ENCODE measurements at regions not wholly inside any gene's neighbourhood (a gene's known extent, or its start where the extent isn't known, plus 50 kb on each side); places are given as distances from the start of the nearest gene placed in this dataset.

GRCh38 chrX:121260596-121261240 is 213.3 kb downstream of the GLUD2 start:
- H3K36me3 Mint-ChIP-seq (ENCODE audit: insufficient read depth, unreplicated experiment), result no peaks in the 10 kb centered on the region
- CTCF ChIA-PET, result no interaction called here
- TF ChIP-seq CTCF (IDR thresholded peaks at IDR 0.05; ENCODE audit: unreplicated experiment), result no peak
- BruUV-seq (replicated peaks), result no TSS peak
- no peaks in the 10 kb centered on the region for H3K27me3 Mint-ChIP-seq (ENCODE audit: unreplicated experiment)
- no peak overlapping the region for H3K4me3 Mint-ChIP-seq (ENCODE audit: low read depth, unreplicated experiment)
- no peaks in the 10 kb centered on the region for H3K4me1 Mint-ChIP-seq (ENCODE audit: low read depth, unreplicated experiment)
- H3K9me3 Mint-ChIP-seq (ENCODE audit: low read depth, unreplicated experiment), result no peaks in the 10 kb centered on the region
- intact Hi-C loops (cut with micrococcal nuclease; ENCODE audit: unreplicated experiment), result no loop called here
- no peak for DNase-seq
- no peak overlapping the region for H3K27ac Mint-ChIP-seq (ENCODE audit: unreplicated experiment)

DNA sequence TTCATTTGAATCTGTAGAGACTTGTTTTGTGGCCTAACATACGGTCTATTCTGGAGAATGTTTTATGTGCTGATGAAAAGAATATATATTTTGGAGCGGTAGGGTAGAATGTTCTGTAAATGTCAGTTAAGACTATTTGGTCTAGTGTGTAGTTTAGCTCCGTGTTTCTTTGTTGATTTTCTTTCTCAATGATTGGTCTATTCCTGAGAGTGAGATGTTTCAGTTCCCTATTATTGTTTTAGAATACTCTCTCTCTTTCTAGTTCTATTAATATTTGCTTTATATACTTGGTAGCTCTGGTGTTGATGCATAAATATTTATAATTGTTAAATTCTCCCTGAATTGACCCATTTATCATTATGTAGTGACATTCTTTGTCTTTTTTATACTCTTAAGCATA is 236.5 kb downstream of the GLUD2 start:
- TF ChIP-seq CTCF (IDR thresholded peaks at IDR 0.05; ENCODE audit: unreplicated experiment), result no peak
- BruUV-seq (replicated peaks), result no TSS peak
- Mint-ChIP-seq H3K4me1 (ENCODE audit: low read depth, unreplicated experiment) (no peaks in the 10 kb centered on the region), H3K27ac (ENCODE audit: unreplicated experiment) (no peak overlapping the region), H3K27me3 (ENCODE audit: unreplicated experiment) (no peaks in the 10 kb centered on the region), H3K36me3 (ENCODE audit: insufficient read depth, unreplicated experiment) (no peaks in the 10 kb centered on the region), H3K9me3 (ENCODE audit: low read depth, unreplicated experiment) (peaks cover 4% of the 10 kb centered on the region), H3K4me3 (ENCODE audit: low read depth, unreplicated experiment) (no peak overlapping the region)
- intact Hi-C loops (cut with micrococcal nuclease; ENCODE audit: unreplicated experiment), result no loop called here
- CTCF ChIA-PET, result no interaction called here
- no peak for DNase-seq

DNA sequence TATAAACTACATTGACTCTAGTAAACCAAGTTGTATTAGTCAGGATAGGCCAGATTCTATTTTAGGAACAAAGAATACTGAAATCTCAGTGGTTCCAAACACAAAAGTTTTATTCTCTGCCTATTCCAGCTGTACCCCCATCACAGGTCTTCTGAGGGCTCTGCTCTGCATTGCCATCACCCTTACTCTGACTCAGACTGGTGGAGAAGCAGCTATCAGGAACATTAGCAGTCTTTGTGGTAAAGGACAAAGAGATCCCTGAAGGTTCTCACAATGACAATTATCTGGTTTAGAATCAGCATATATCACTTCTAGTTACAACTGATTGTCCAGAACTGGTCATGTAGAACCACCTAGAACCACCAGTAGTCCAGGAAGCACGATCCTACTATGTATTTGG is 251.1 kb downstream of the GLUD2 start:
- Mint-ChIP-seq H3K27ac (ENCODE audit: unreplicated experiment) (no peak overlapping the region), H3K4me3 (ENCODE audit: low read depth, unreplicated experiment) (no peak overlapping the region), H3K4me1 (ENCODE audit: low read depth, unreplicated experiment) (no peaks in the 10 kb centered on the region), H3K9me3 (ENCODE audit: low read depth, unreplicated experiment) (no peaks in the 10 kb centered on the region), H3K36me3 (ENCODE audit: insufficient read depth, unreplicated experiment) (no peaks in the 10 kb centered on the region), H3K27me3 (ENCODE audit: unreplicated experiment) (no peaks in the 10 kb centered on the region)
- BruUV-seq (replicated peaks), result no TSS peak
- CTCF ChIA-PET, result no interaction called here
- intact Hi-C loops (cut with micrococcal nuclease; ENCODE audit: unreplicated experiment), result no loop called here
- no peak for TF ChIP-seq CTCF (IDR thresholded peaks at IDR 0.05; ENCODE audit: unreplicated experiment)
- no peak for DNase-seq

DNA sequence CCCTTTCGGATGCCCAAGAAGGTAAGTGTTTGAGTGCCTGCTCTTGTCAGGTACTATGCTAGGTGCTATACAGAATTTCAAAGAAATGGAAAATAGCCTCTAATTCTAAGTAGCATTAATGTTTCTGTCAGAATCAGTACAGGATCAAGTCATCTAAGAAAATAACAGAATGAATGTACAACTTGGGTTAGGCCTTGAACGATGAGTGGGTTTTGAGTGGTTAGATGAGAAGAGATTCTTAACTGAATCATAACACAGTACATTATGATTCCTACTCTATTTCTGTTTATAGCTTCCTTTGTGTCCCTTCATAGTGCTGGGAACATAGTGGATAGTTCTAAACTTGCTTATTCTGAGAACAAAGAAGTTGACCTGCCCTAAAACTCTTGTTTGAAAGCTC is 253.9 kb downstream of the GLUD2 start:
- Mint-ChIP-seq H3K27me3 (ENCODE audit: unreplicated experiment) (no peaks in the 10 kb centered on the region), H3K4me1 (ENCODE audit: low read depth, unreplicated experiment) (no peaks in the 10 kb centered on the region), H3K36me3 (ENCODE audit: insufficient read depth, unreplicated experiment) (no peaks in the 10 kb centered on the region), H3K4me3 (ENCODE audit: low read depth, unreplicated experiment) (no peak overlapping the region), H3K9me3 (ENCODE audit: low read depth, unreplicated experiment) (no peaks in the 10 kb centered on the region), H3K27ac (ENCODE audit: unreplicated experiment) (no peak overlapping the region)
- CTCF ChIA-PET, result interaction anchor here (1.2 kb wide), 1 partner anchor 19 kb away, joined by 3 read pairs; no protein-coding TSS in a partner anchor
- no peak for DNase-seq
- intact Hi-C loops (cut with micrococcal nuclease; ENCODE audit: unreplicated experiment), result no loop called here
- TF ChIP-seq CTCF (IDR thresholded peaks at IDR 0.05; ENCODE audit: unreplicated experiment), result no peak
- BruUV-seq (replicated peaks), result no TSS peak
